HS-5 (cell line): ENCODE measurements at regions not wholly inside any gene's neighbourhood (a gene's known extent, or its start where the extent isn't known, plus 50 kb on each side); places are given as distances from the start of the nearest gene placed in this dataset.

Source experiments
- DNase-seq: peaks from one replicate; pipeline ENCODE4 v3.0.0-alpha.2; 2012; ENCODE audit warnings: low read depth

GRCh38 chr3:113096188-113096892, 105.6 kb downstream of the GTPBP8 start:
- no peak for DNase-seq

- peak; percentile 94 for DNase-seq
These were observed 107.2 kb downstream of the GTPBP8 start for GRCh38 chr3:113097960-113098447.

GRCh38 chr3:113100063-113100462, 109.3 kb downstream of the GTPBP8 start:
- DNase-seq, result no peak

GRCh38 chr3:113103588-113103987, 107.8 kb upstream of the BOC start:
- no peak for DNase-seq

- DNase-seq, result no peak
These were observed 106.8 kb upstream of the BOC start for GRCh38 chr3:113104357-113105092.

- DNase-seq, result no peak
These were observed 106.3 kb upstream of the BOC start for GRCh38 chr3:113105093-113105449.

GRCh38 chr3:113105966-113106660, 105.2 kb upstream of the BOC start:
- no peak for DNase-seq

GRCh38 chr3:113110267-113110666, 101.1 kb upstream of the BOC start:
- no peak for DNase-seq

- DNase-seq, result no peak
These were observed 100.2 kb upstream of the BOC start for GRCh38 chr3:113111011-113111707.

GRCh38 chr3:113113361-113113760, 98.0 kb upstream of the BOC start:
- DNase-seq, result no peak

- no peak for DNase-seq
These were observed 93.7 kb upstream of the BOC start for GRCh38 chr3:113117511-113118234.

GRCh38 chr3:113118336-113118735, 93.0 kb upstream of the BOC start:
- DNase-seq, result no peak

GRCh38 chr3:113124256-113124830, 87.0 kb upstream of the BOC start:
- DNase-seq, result no peak

- no peak for DNase-seq
These were observed 85.4 kb upstream of the BOC start for GRCh38 chr3:113125951-113126350.

GRCh38 chr3:113128386-113129015, 82.9 kb upstream of the BOC start:
- DNase-seq, result no peak

GRCh38 chr3:113129168-113129567, 82.2 kb upstream of the BOC start:
- no peak for DNase-seq

GRCh38 chr3:113132571-113132996, 78.8 kb upstream of the BOC start:
- peak; percentile 20 for DNase-seq

GRCh38 chr3:113133140-113133539, 78.2 kb upstream of the BOC start:
- DNase-seq, result no peak

GRCh38 chr3:113136071-113136470, 75.3 kb upstream of the BOC start:
- no peak for DNase-seq

GRCh38 chr3:113136544-113136943, 74.8 kb upstream of the BOC start:
- DNase-seq, result no peak
